Activated T-helper 9 cell treated with anti-CD3 and anti-CD28 coated beads, Interleukin-2, amount 50 U/mL, for 16 hours (primary cell): ENCODE measurements at regions not wholly inside any gene's neighbourhood (a gene's known extent, or its start where the extent isn't known, plus 50 kb on each side); places are given as distances from the start of the nearest gene placed in this dataset.

Experiments
- DNase-seq: peaks from one replicate; pipeline ENCODE4 v3.0.0-alpha.2; 2020; ENCODE audit warnings: low read depth

- no peak for DNase-seq
Observed at GRCh38 chr14:101046071-101046470, 142.5 kb upstream of the RTL1 start.

- DNase-seq: no peak
Observed at GRCh38 chr14:101047326-101047725, 143.8 kb upstream of the RTL1 start.

GRCh38 chr14:101048766-101049165 is 145.2 kb upstream of the RTL1 start:
- DNase-seq: no peak

- no peak for DNase-seq
Observed at GRCh38 chr14:101049511-101049910, 146.0 kb upstream of the RTL1 start.

- no peak for DNase-seq
Observed at GRCh38 chr14:101049942-101050341, 146.4 kb upstream of the RTL1 start.

GRCh38 chr14:101050901-101051490 is 147.5 kb upstream of the RTL1 start:
- DNase-seq: no peak

GRCh38 chr14:101054671-101055070 is 151.1 kb upstream of the RTL1 start:
- no peak for DNase-seq

GRCh38 chr14:101055106-101055662 is 151.7 kb upstream of the RTL1 start:
- no peak for DNase-seq

GRCh38 chr14:101055776-101056374 is 152.4 kb upstream of the RTL1 start:
- no peak for DNase-seq

- DNase-seq: no peak
Observed at GRCh38 chr14:101056446-101056845, 152.9 kb upstream of the RTL1 start.

- no peak for DNase-seq
Observed at GRCh38 chr14:101057394-101057793, 153.9 kb upstream of the RTL1 start.

GRCh38 chr14:101058571-101058970 is 155.0 kb upstream of the RTL1 start:
- no peak for DNase-seq

- DNase-seq: no peak
Observed at GRCh38 chr14:101060171-101060601, 156.7 kb upstream of the RTL1 start.

- no peak for DNase-seq
Observed at GRCh38 chr14:101061411-101062064, 158.0 kb upstream of the RTL1 start.

GRCh38 chr14:101062065-101062450 is 158.5 kb upstream of the RTL1 start:
- DNase-seq: no peak

- DNase-seq: no peak
Observed at GRCh38 chr14:101062601-101063000, 159.1 kb upstream of the RTL1 start.

GRCh38 chr14:101063121-101063520 is 159.6 kb upstream of the RTL1 start:
- DNase-seq: no peak

GRCh38 chr14:101064121-101064661 is 160.7 kb upstream of the RTL1 start:
- DNase-seq: no peak

- no peak for DNase-seq
Observed at GRCh38 chr14:101064718-101065117, 161.2 kb upstream of the RTL1 start.

- DNase-seq: no peak
Observed at GRCh38 chr14:101065246-101065645, 161.7 kb upstream of the RTL1 start.

GRCh38 chr14:101065696-101066694 is 162.5 kb upstream of the RTL1 start:
- DNase-seq: no peak
